Keratinocyte (primary cell): ENCODE measurements at regions not wholly inside any gene's neighbourhood (a gene's known extent, or its start where the extent isn't known, plus 50 kb on each side); places are given as distances from the start of the nearest gene placed in this dataset.

Experiments
- EZH2 ChIP-seq: IDR thresholded peaks from one replicate; pipeline ENCODE4 v1.6.1; 2012; ENCODE audit warnings: inconsistent platforms, mild to moderate bottlenecking, low read length, moderate library complexity
- TF ChIP-seq, protein P1 (sequence below), 3 experiments: IDR thresholded peaks in 1 of 3; conservative IDR thresholded peaks in 1 of 3; optimal IDR thresholded peaks in 1 of 3; 2 replicates in 2 of 3; 3 replicates in 1 of 3; pipeline versions ENCODE3 to v1.5.1; 2011; ENCODE audit warnings: low read length in 3 of 3, mild to moderate bottlenecking in 3 of 3, moderate library complexity in 2 of 3, control low read depth in 1 of 3, inconsistent platforms in 1 of 3; ENCODE audit not compliant: insufficient read depth in 2 of 3; ENCODE audit errors: extremely low read depth in 1 of 3

- TF ChIP-seq, protein P1, sequence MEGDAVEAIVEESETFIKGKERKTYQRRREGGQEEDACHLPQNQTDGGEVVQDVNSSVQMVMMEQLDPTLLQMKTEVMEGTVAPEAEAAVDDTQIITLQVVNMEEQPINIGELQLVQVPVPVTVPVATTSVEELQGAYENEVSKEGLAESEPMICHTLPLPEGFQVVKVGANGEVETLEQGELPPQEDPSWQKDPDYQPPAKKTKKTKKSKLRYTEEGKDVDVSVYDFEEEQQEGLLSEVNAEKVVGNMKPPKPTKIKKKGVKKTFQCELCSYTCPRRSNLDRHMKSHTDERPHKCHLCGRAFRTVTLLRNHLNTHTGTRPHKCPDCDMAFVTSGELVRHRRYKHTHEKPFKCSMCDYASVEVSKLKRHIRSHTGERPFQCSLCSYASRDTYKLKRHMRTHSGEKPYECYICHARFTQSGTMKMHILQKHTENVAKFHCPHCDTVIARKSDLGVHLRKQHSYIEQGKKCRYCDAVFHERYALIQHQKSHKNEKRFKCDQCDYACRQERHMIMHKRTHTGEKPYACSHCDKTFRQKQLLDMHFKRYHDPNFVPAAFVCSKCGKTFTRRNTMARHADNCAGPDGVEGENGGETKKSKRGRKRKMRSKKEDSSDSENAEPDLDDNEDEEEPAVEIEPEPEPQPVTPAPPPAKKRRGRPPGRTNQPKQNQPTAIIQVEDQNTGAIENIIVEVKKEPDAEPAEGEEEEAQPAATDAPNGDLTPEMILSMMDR (optimal IDR thresholded peaks at IDR 0.05 in 1 of 3, IDR thresholded peaks at IDR 0.05 in 1 of 3, conservative IDR thresholded peaks at IDR 0.05 in 1 of 3; ENCODE audit: extremely low read depth in 1 of 3, insufficient read depth in 2 of 3, low read length in 3 of 3), result no peak
- no peak for TF ChIP-seq EZH2
These were observed 221.0 kb upstream of the ISL1 start for GRCh38 chr5:51162245-51162644.
